NB4 (cell line): ENCODE measurements at regions not wholly inside any gene's neighbourhood (a gene's known extent, or its start where the extent isn't known, plus 50 kb on each side); places are given as distances from the start of the nearest gene placed in this dataset.

ENCODE experiments used
- CTCF ChIP-seq: IDR thresholded peaks from one replicate; pipeline ENCODE4 v1.5.1; 2012; ENCODE audit warnings: low read depth, low read length
- MYC ChIP-seq: IDR thresholded peaks from 2 replicates; pipeline ENCODE4 v1.6.1; 2011; ENCODE audit warnings: low read depth, low read length

GRCh38 chr6:104256646-104257045, 603.1 kb downstream of the HACE1 start:
- no peak for TF ChIP-seq CTCF
- TF ChIP-seq MYC = no peak
